ENCODE measurements at regions not wholly inside any gene's neighbourhood (a gene's known extent, or its start where the extent isn't known, plus 50 kb on each side); places are given as distances from the start of the nearest gene placed in this dataset.

- TF ChIP-seq, protein P1, sequence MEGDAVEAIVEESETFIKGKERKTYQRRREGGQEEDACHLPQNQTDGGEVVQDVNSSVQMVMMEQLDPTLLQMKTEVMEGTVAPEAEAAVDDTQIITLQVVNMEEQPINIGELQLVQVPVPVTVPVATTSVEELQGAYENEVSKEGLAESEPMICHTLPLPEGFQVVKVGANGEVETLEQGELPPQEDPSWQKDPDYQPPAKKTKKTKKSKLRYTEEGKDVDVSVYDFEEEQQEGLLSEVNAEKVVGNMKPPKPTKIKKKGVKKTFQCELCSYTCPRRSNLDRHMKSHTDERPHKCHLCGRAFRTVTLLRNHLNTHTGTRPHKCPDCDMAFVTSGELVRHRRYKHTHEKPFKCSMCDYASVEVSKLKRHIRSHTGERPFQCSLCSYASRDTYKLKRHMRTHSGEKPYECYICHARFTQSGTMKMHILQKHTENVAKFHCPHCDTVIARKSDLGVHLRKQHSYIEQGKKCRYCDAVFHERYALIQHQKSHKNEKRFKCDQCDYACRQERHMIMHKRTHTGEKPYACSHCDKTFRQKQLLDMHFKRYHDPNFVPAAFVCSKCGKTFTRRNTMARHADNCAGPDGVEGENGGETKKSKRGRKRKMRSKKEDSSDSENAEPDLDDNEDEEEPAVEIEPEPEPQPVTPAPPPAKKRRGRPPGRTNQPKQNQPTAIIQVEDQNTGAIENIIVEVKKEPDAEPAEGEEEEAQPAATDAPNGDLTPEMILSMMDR (IDR thresholded peaks at IDR 0.05): no peak
- no peak for TF ChIP-seq POLR2A (IDR thresholded peaks at IDR 0.05)
- no peak for TF ChIP-seq POLR2AphosphoS5 (IDR thresholded peaks at IDR 0.05)
These were observed 182.1 kb upstream of the ACTBL2 start for GRCh38 chr5:57664700-57665099.

Data from stomach (tissue), 4 donors.